T-helper 17 cell (primary cell): ENCODE measurements at regions not wholly inside any gene's neighbourhood (a gene's known extent, or its start where the extent isn't known, plus 50 kb on each side); places are given as distances from the start of the nearest gene placed in this dataset.

Experiments
- ATAC-seq: fragments of 150-1000 bp; cut with Tn5 transposase; 2 replicates; pipeline ENCODE4 v1.10.0; 2021; ENCODE audit warnings: mild to moderate bottlenecking, moderate library complexity
- DNase-seq, 3 donors: peaks; one replicate each; pipeline versions ENCODE4 v3.0.0 to v3.0.0-alpha.2; 2020 to 2021
- H3K9me3 ChIP-seq: one replicate; pipeline ENCODE4 v1.7.0; 2013; ENCODE audit warnings: low read length, mild to moderate bottlenecking; ENCODE audit not compliant: control insufficient read depth, poor library complexity, severe bottlenecking
- H3K27ac Mint-ChIP-seq: one replicate; pipeline ENCODE4 v1.8.0; 2022; ENCODE audit warnings: mild to moderate bottlenecking, moderate library complexity, mixed read lengths
- H3K27me3 Mint-ChIP-seq: one replicate; pipeline ENCODE4 v1.8.0; 2022; ENCODE audit warnings: mixed read lengths
- H3K36me3 Mint-ChIP-seq: one replicate; pipeline ENCODE4 v1.8.0; 2022; ENCODE audit warnings: low read depth, mixed read lengths
- H3K4me1 Mint-ChIP-seq: one replicate; pipeline ENCODE4 v1.8.0; 2022; ENCODE audit warnings: mild to moderate bottlenecking, mixed read lengths
- H3K4me3 Mint-ChIP-seq: one replicate; pipeline ENCODE4 v1.8.0; 2022; ENCODE audit warnings: mild to moderate bottlenecking, moderate library complexity, mixed read lengths

GRCh38 chrX:9326369-9326768 lies 138.5 kb upstream of the TBL1X start:
- H3K9me3 ChIP-seq: no peaks in the 10 kb centered on the region
- Mint-ChIP-seq H3K27ac (no peak overlapping the region), H3K4me3 (no peak overlapping the region), H3K4me1 (peaks cover 2% of the 10 kb centered on the region), H3K27me3 (no peaks in the 10 kb centered on the region), H3K36me3 (no peaks in the 10 kb centered on the region)
- ATAC-seq (no peak), DNase-seq (no peak)

- H3K4me1 Mint-ChIP-seq: peaks cover 2% of the 10 kb centered on the region
- no peaks in the 10 kb centered on the region for H3K9me3 ChIP-seq
- H3K27ac Mint-ChIP-seq: no peak overlapping the region
- DNase-seq (no peak), ATAC-seq (no peak)
- peak overlapping the region; percentile 25 for H3K4me3 Mint-ChIP-seq
- H3K36me3 Mint-ChIP-seq: no peaks in the 10 kb centered on the region
- no peaks in the 10 kb centered on the region for H3K27me3 Mint-ChIP-seq
Observed at GRCh38 chrX:9327086-9327746, 137.6 kb upstream of the TBL1X start.

GRCh38 chrX:9327747-9328145 lies 137.1 kb upstream of the TBL1X start:
- no peak for ATAC-seq
- no peak overlapping the region for H3K27ac Mint-ChIP-seq
- H3K4me1 Mint-ChIP-seq: peaks cover 2% of the 10 kb centered on the region
- H3K36me3 Mint-ChIP-seq: no peaks in the 10 kb centered on the region
- DNase-seq: no peak
- H3K27me3 Mint-ChIP-seq: no peaks in the 10 kb centered on the region
- H3K4me3 Mint-ChIP-seq: no peak overlapping the region
- no peaks in the 10 kb centered on the region for H3K9me3 ChIP-seq

GRCh38 chrX:9329056-9329455 lies 135.8 kb upstream of the TBL1X start:
- Mint-ChIP-seq H3K27ac (no peak overlapping the region), H3K4me1 (peaks cover 2% of the 10 kb centered on the region), H3K4me3 (no peak overlapping the region), H3K36me3 (no peaks in the 10 kb centered on the region), H3K27me3 (no peaks in the 10 kb centered on the region)
- ATAC-seq: no peak
- DNase-seq: no peak
- H3K9me3 ChIP-seq: no peaks in the 10 kb centered on the region

GRCh38 chrX:9330249-9330982 lies 134.4 kb upstream of the TBL1X start:
- no peaks in the 10 kb centered on the region for H3K9me3 ChIP-seq
- Mint-ChIP-seq H3K36me3 (no peaks in the 10 kb centered on the region), H3K4me3 (no peak overlapping the region), H3K27ac (no peak overlapping the region), H3K27me3 (no peaks in the 10 kb centered on the region), H3K4me1 (peaks cover 2% of the 10 kb centered on the region)
- no peak for ATAC-seq
- DNase-seq: no peak

- no peaks in the 10 kb centered on the region for H3K9me3 ChIP-seq
- ATAC-seq (no peak), DNase-seq (no peak)
- H3K4me3 Mint-ChIP-seq: no peak overlapping the region
- no peaks in the 10 kb centered on the region for H3K27me3 Mint-ChIP-seq
- H3K4me1 Mint-ChIP-seq: peaks cover 16% of the 10 kb centered on the region
- no peaks in the 10 kb centered on the region for H3K36me3 Mint-ChIP-seq
- no peak overlapping the region for H3K27ac Mint-ChIP-seq
Observed at GRCh38 chrX:9333873-9334560, 130.8 kb upstream of the TBL1X start.

- no peak for DNase-seq
- Mint-ChIP-seq H3K27ac (peak overlapping the region; percentile 76), H3K36me3 (no peaks in the 10 kb centered on the region), H3K27me3 (no peaks in the 10 kb centered on the region), H3K4me1 (peaks cover 20% of the 10 kb centered on the region), H3K4me3 (no peak overlapping the region)
- H3K9me3 ChIP-seq: no peaks in the 10 kb centered on the region
- ATAC-seq: no peak
Observed at GRCh38 chrX:9335251-9335650, 129.6 kb upstream of the TBL1X start.

- H3K36me3 Mint-ChIP-seq: no peaks in the 10 kb centered on the region
- peak overlapping the region; percentile 46 for H3K4me3 Mint-ChIP-seq
- peak; percentile 27 for ATAC-seq
- H3K27ac Mint-ChIP-seq: peak overlapping the region; percentile 76
- peaks cover 28% of the 10 kb centered on the region for H3K4me1 Mint-ChIP-seq
- H3K9me3 ChIP-seq: no peaks in the 10 kb centered on the region
- DNase-seq: no peak
- no peaks in the 10 kb centered on the region for H3K27me3 Mint-ChIP-seq
Observed at GRCh38 chrX:9336456-9336855, 128.4 kb upstream of the TBL1X start.

GRCh38 chrX:9337046-9337445 lies 127.8 kb upstream of the TBL1X start:
- no peak for ATAC-seq
- H3K4me1 Mint-ChIP-seq: peaks cover 28% of the 10 kb centered on the region
- H3K36me3 Mint-ChIP-seq: no peaks in the 10 kb centered on the region
- peak overlapping the region; percentile 46 for H3K4me3 Mint-ChIP-seq
- no peaks in the 10 kb centered on the region for H3K9me3 ChIP-seq
- H3K27ac Mint-ChIP-seq: peak overlapping the region; percentile 76
- H3K27me3 Mint-ChIP-seq: no peaks in the 10 kb centered on the region
- DNase-seq: no peak

- Mint-ChIP-seq H3K4me1 (peaks cover 31% of the 10 kb centered on the region), H3K36me3 (no peaks in the 10 kb centered on the region), H3K27ac (peak overlapping the region; percentile 86), H3K27me3 (no peaks in the 10 kb centered on the region), H3K4me3 (no peak overlapping the region)
- no peaks in the 10 kb centered on the region for H3K9me3 ChIP-seq
- ATAC-seq: no peak
- no peak for DNase-seq
Observed at GRCh38 chrX:9338986-9339385, 125.9 kb upstream of the TBL1X start.

- Mint-ChIP-seq H3K4me1 (peaks cover 31% of the 10 kb centered on the region), H3K27ac (peak overlapping the region; percentile 95)
Observed at GRCh38 chrX:9339603-9340491, 125.0 kb upstream of the TBL1X start.

GRCh38 chrX:9340598-9341290 lies 124.1 kb upstream of the TBL1X start:
- Mint-ChIP-seq H3K36me3 (no peaks in the 10 kb centered on the region), H3K4me3 (peak overlapping the region; percentile 85), H3K27me3 (no peaks in the 10 kb centered on the region), H3K4me1 (peaks cover 29% of the 10 kb centered on the region), H3K27ac (peak overlapping the region; percentile 95)
- ATAC-seq: peak; percentile 80
- no peaks in the 10 kb centered on the region for H3K9me3 ChIP-seq
- DNase-seq: peak; percentile 13 to 39 (median 28)

More at GRCh38 chrX:9339603-9340491, 125.0 kb upstream of the TBL1X start:
- H3K36me3 Mint-ChIP-seq: no peaks in the 10 kb centered on the region
- H3K4me3 Mint-ChIP-seq: peak overlapping the region; percentile 75
- H3K9me3 ChIP-seq: no peaks in the 10 kb centered on the region
- peak; percentile 57 for ATAC-seq
- peak in 1 of 3 donors; percentile 12 for DNase-seq
- H3K27me3 Mint-ChIP-seq: no peaks in the 10 kb centered on the region
